HG03175 (cell line): ENCODE measurements at regions not wholly inside any gene's neighbourhood (a gene's known extent, or its start where the extent isn't known, plus 50 kb on each side); places are given as distances from the start of the nearest gene placed in this dataset.
"Not testable (repeated sequence)": the region's sequence is repeated elsewhere in the genome, so short reads cannot be mapped to it uniquely, and the experiment has no call there.

ENCODE experiments used
- ATAC-seq: cut with Tn5 transposase; IDR thresholded peaks from one replicate; pipeline ENCODE4 v1.9.1; 2021; ENCODE audit warnings: mild to moderate bottlenecking, moderate library complexity; ENCODE audit not compliant: unreplicated experiment

GRCh38 chr21:27519361-27519760 lies 552.5 kb upstream of the ADAMTS5 start:
- no peak for ATAC-seq

GRCh38 chr21:27517177-27517576 lies 550.3 kb upstream of the ADAMTS5 start:
- ATAC-seq = not testable (repeated sequence)

- ATAC-seq = no peak
These were observed 548.8 kb upstream of the ADAMTS5 start for GRCh38 chr21:27515676-27516075.

GRCh38 chr21:27513825-27514224 lies 546.9 kb upstream of the ADAMTS5 start:
- no peak for ATAC-seq

- no peak for ATAC-seq
These were observed 546.1 kb upstream of the ADAMTS5 start for GRCh38 chr21:27513016-27513415.

- ATAC-seq = no peak
These were observed 544.3 kb upstream of the ADAMTS5 start for GRCh38 chr21:27511233-27511632.

GRCh38 chr21:27507695-27508094 lies 540.8 kb upstream of the ADAMTS5 start:
- no peak for ATAC-seq

GRCh38 chr21:27505516-27505915 lies 538.6 kb upstream of the ADAMTS5 start:
- no peak for ATAC-seq

- ATAC-seq = no peak
These were observed 535.9 kb upstream of the ADAMTS5 start for GRCh38 chr21:27502801-27503200.

GRCh38 chr21:27498025-27498424 lies 531.1 kb upstream of the ADAMTS5 start:
- ATAC-seq = no peak

- ATAC-seq = no peak
These were observed 528.9 kb upstream of the ADAMTS5 start for GRCh38 chr21:27495836-27496235.

GRCh38 chr21:27493542-27493941 lies 526.7 kb upstream of the ADAMTS5 start:
- ATAC-seq = no peak

- no peak for ATAC-seq
These were observed 520.8 kb upstream of the ADAMTS5 start for GRCh38 chr21:27487676-27488075.

- ATAC-seq = no peak
These were observed 514.0 kb upstream of the ADAMTS5 start for GRCh38 chr21:27480841-27481261.

- ATAC-seq = no peak
These were observed 510.4 kb upstream of the ADAMTS5 start for GRCh38 chr21:27477296-27477695.

GRCh38 chr21:27476696-27477095 lies 509.8 kb upstream of the ADAMTS5 start:
- no peak for ATAC-seq

- ATAC-seq = no peak
These were observed 508.6 kb upstream of the ADAMTS5 start for GRCh38 chr21:27475363-27475955.

- no peak for ATAC-seq
These were observed 500.5 kb upstream of the ADAMTS5 start for GRCh38 chr21:27467366-27467765.

- no peak for ATAC-seq
These were observed 499.3 kb upstream of the ADAMTS5 start for GRCh38 chr21:27466140-27466539.

- ATAC-seq = no peak
These were observed 497.8 kb upstream of the ADAMTS5 start for GRCh38 chr21:27464648-27465047.

- no peak for ATAC-seq
These were observed 495.8 kb upstream of the ADAMTS5 start for GRCh38 chr21:27462726-27463125.

- ATAC-seq = no peak
These were observed 487.3 kb upstream of the ADAMTS5 start for GRCh38 chr21:27454234-27454633.

- ATAC-seq = no peak
These were observed 484.2 kb upstream of the ADAMTS5 start for GRCh38 chr21:27451116-27451515.
